Upper lobe of left lung (tissue), 6 donors: ENCODE measurements at regions not wholly inside any gene's neighbourhood (a gene's known extent, or its start where the extent isn't known, plus 50 kb on each side); places are given as distances from the start of the nearest gene placed in this dataset.
A peak's percentile ranks its signal among the peaks of the same experiment; 100 is the strongest.

Experiments
- ATAC-seq, 2 donors: fragments of 200-7000 bp; cut with Tn5 transposase; one replicate each; pipeline ENCODE4 v1.9.1; 2022; ENCODE audit warnings: mild to moderate bottlenecking in 2 of 2, moderate library complexity in 2 of 2; ENCODE audit not compliant: low FRiP score in 2 of 2
- DNase-seq, 2 donors: peaks; one replicate each; pipeline ENCODE4 v3.0.0-alpha.2; 2019 to 2020
- H3K27ac ChIP-seq, 4 donors: fragments of 200-600 bp; sonication (generic); one replicate each; pipeline ENCODE4 v1.5.1; 2016 to 2019
- H3K27me3 ChIP-seq, 4 donors: fragments of 200-600 bp; sonication (generic); one replicate each; pipeline ENCODE4 v1.5.1; 2017 to 2019
- H3K36me3 ChIP-seq, 4 donors: fragments of 200-600 bp; sonication (generic); one replicate each; pipeline ENCODE4 v1.5.1; 2016 to 2019
- H3K4me1 ChIP-seq, 4 donors: fragments of 200-600 bp; sonication (generic); one replicate each; pipeline ENCODE4 v1.5.1; 2018 to 2019
- H3K4me3 ChIP-seq, 4 donors: fragments of 200-600 bp; sonication (generic); one replicate each; pipeline ENCODE4 v1.5.1; 2017 to 2019; ENCODE audit warnings: mild to moderate bottlenecking in 2 of 4, moderate library complexity in 1 of 4
- H3K9me3 ChIP-seq, 4 donors: fragments of 200-600 bp; sonication (generic); one replicate each; pipeline ENCODE4 v1.5.1; 2018 to 2019
- EP300 ChIP-seq, 4 donors: sonication (generic); formaldehyde crosslinking; IDR thresholded peaks; one replicate each; pipeline ENCODE4 v1.5.1; 2017; ENCODE audit warnings: antibody characterized with exemption in 4 of 4, control low read depth in 2 of 4
- POLR2A ChIP-seq, 4 donors: fragments of 450-650 bp; IDR thresholded peaks; one replicate each; pipeline ENCODE4 v1.5.1; 2016 to 2017; ENCODE audit warnings: antibody characterized with exemption in 4 of 4, mild to moderate bottlenecking in 2 of 4
- POLR2AphosphoS5 ChIP-seq, 2 donors: sonication (generic); formaldehyde crosslinking; IDR thresholded peaks; one replicate each; pipeline ENCODE4 v1.5.1; 2017; ENCODE audit warnings: antibody characterized with exemption in 2 of 2
- WGBS, 2 donors: methylation state at CpG; one replicate each; pipeline ENCODE4 v1.1.5; 2017 to 2018; 5-methylcytosine and 5-hydroxymethylcytosine counted together
- TF ChIP-seq, protein P1 (sequence below), 6 experiments: fragments of 450-650 bp in 4 of 6; fragments of 200-600 bp in 2 of 6; sonication (generic) in 2 of 6; IDR thresholded peaks; one replicate each; pipeline ENCODE4 v1.5.1; 2016 to 2019; ENCODE audit warnings: antibody characterized with exemption in 6 of 6
- donor health status: DM: no; HTN: no; CAD: no; lungs with moderate emphysema.
- donor health status: DM: no; HTN: yes; CAD: no; lungs with severe emphysema.

DNA sequence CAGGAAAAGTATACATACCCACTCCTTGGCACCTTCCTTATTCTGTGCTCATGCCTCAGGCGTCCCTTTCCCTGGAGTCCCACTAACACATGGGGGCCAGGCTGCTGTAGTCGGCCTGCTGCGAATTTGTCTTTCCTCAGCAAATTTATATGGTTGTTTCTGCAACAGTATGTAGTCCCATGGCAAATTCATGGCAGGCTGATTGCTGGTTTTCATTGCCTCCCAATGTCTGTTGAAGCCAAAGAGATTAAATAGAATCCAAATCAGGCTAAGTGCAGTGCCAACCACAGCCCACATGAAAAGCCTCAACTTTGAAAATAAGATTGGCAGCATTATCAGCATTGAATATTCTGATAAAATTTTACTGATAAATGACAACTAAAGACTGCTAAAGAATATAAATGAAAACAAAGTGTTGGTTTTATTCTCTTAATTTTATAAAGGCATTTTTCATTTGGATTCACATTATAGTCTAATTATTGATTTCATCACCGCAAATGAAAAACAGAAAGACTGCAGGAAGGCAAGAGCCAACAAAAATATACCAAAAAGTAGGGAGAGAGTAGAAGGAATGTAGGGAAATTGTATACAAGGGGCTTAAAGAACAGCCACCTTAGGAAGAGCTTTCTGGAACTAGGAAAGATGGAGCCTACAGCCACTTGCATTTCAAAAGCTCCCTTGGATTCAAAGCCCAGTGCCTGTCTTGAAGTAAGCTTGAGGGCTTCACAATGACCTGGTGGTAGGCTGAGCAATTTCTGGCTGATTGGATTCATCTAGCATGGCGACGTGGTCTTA is 283.7 kb upstream of the MMADHC start:
- 89 to 92% methylated on average over 6 of the region's 6 CpGs for WGBS, 2 donors

DNA sequence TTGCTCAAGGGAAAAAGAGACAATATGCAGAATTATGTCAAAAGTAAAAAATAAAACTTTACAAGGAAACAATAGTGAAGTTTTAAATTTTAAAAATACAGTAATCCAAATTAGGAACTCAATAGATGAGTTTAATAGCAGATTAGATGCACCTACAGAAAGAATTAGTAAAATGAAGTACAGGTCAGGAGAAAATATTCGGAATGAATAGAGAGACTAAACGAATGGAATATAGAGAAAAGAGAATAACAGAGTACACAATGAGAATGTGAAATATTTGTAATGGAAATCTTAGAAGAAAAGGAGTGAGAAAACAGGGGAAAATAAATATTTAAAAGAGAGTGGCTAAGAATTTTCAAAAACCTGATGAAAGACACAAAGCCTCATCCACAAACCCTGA is 275.7 kb upstream of the MMADHC start:
- DNase-seq (no peak), ATAC-seq (no peak)
- no peaks in the 10 kb centered on the region for H3K9me3 ChIP-seq
- H3K4me1 ChIP-seq: peaks cover 0 to 2% (median 0%) of the 10 kb centered on the region in 4 donors
- TF ChIP-seq POLR2A (IDR thresholded peaks at IDR 0.05) (no peak), POLR2AphosphoS5 (IDR thresholded peaks at IDR 0.05) (no peak), EP300 (IDR thresholded peaks at IDR 0.05) (no peak)
- TF ChIP-seq, protein P1, sequence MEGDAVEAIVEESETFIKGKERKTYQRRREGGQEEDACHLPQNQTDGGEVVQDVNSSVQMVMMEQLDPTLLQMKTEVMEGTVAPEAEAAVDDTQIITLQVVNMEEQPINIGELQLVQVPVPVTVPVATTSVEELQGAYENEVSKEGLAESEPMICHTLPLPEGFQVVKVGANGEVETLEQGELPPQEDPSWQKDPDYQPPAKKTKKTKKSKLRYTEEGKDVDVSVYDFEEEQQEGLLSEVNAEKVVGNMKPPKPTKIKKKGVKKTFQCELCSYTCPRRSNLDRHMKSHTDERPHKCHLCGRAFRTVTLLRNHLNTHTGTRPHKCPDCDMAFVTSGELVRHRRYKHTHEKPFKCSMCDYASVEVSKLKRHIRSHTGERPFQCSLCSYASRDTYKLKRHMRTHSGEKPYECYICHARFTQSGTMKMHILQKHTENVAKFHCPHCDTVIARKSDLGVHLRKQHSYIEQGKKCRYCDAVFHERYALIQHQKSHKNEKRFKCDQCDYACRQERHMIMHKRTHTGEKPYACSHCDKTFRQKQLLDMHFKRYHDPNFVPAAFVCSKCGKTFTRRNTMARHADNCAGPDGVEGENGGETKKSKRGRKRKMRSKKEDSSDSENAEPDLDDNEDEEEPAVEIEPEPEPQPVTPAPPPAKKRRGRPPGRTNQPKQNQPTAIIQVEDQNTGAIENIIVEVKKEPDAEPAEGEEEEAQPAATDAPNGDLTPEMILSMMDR (IDR thresholded peaks at IDR 0.05): no peak
- 75 to 91% methylated on average over 2 of the region's 2 CpGs for WGBS, 2 donors
- no peak overlapping the region for H3K27ac ChIP-seq
- no peaks in the 10 kb centered on the region for H3K27me3 ChIP-seq
- no peaks in the 10 kb centered on the region for H3K36me3 ChIP-seq
- H3K4me3 ChIP-seq: no peak overlapping the region

More for the DNA sequence above, 283.7 kb upstream of the MMADHC start:
- Histone ChIP-seq H3K4me3 (no peak overlapping the region), H3K9me3 (peaks cover 0 to 4% (median 0%) of the 10 kb centered on the region in 4 donors), H3K4me1 (no peaks in the 10 kb centered on the region), H3K36me3 (no peaks in the 10 kb centered on the region), H3K27me3 (no peaks in the 10 kb centered on the region), H3K27ac (no peak overlapping the region)
- DNase-seq (no peak), ATAC-seq (no peak)
- no peak for TF ChIP-seq POLR2A (IDR thresholded peaks at IDR 0.05)
- no peak for TF ChIP-seq EP300 (IDR thresholded peaks at IDR 0.05)
- TF ChIP-seq, protein P1 (IDR thresholded peaks at IDR 0.05): no peak
- TF ChIP-seq POLR2AphosphoS5 (IDR thresholded peaks at IDR 0.05): no peak

DNA sequence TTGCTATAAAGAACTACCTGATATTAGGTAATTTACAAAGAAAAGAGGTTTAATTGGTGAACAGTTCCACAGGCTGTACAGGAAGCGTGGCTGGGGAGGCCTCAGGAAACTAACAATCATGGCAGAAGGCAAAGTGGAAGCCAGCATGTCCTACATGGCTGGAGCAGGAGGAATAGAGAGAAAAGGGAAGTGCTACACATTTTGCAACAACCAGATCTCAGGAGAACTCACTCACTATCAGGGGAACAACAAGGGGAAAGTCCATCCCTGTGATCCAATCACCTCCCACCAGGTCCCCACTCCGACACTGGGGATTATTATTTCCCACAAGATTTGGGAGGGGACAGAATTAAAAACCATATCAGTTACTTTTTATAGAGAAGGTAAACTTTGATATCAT is 273.5 kb upstream of the MMADHC start:
- TF ChIP-seq POLR2AphosphoS5 (IDR thresholded peaks at IDR 0.05): no peak
- no peak for TF ChIP-seq EP300 (IDR thresholded peaks at IDR 0.05)
- TF ChIP-seq POLR2A (IDR thresholded peaks at IDR 0.05): no peak
- TF ChIP-seq, protein P1 (IDR thresholded peaks at IDR 0.05): no peak

DNA sequence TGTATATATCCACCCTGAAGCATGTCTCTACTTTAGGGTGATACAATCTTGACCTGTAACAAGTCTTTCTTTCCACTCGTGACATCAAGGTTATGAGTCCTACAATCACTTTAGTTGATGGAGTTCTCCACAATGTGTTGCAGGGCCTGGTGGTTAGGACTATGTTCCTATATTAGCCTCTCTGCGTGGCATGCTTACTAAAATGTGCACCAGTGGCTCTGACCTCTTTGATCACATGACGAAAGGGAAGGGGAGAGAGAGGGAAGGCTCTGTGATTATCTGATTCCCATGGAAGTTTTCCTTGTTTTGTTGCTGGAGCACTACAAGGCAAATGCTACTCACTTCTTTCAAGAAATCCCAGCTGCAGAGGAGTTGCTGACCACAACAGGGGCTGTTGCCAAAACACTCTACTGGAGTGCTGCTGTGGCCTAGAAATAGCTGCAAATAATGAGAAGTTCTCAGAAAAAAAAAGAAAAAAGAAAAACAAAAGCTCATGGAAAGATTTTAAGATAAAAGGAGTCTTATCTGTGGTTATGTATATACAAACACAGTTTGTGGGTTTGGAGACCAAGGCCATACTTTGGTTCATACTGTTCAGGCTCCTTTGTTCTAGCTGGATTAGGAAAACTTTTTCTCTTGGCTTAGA is 272.8 kb upstream of the MMADHC start:
- Histone ChIP-seq H3K9me3 (no peaks in the 10 kb centered on the region), H3K27ac (no peak overlapping the region), H3K4me3 (no peak overlapping the region), H3K4me1 (peaks cover 0 to 5% (median 0%) of the 10 kb centered on the region in 4 donors), H3K36me3 (no peaks in the 10 kb centered on the region), H3K27me3 (no peaks in the 10 kb centered on the region)
- TF ChIP-seq POLR2AphosphoS5 (IDR thresholded peaks at IDR 0.05) (no peak), POLR2A (IDR thresholded peaks at IDR 0.05) (no peak), EP300 (IDR thresholded peaks at IDR 0.05) (no peak)
- TF ChIP-seq, protein P1 (IDR thresholded peaks at IDR 0.05): no peak
- WGBS, 2 donors: 75 to 76% methylated on average over 3 of the region's 3 CpGs
- ATAC-seq (peak in 1 of 2 donors; percentile 83), DNase-seq (no peak)

More for the DNA sequence above, 273.5 kb upstream of the MMADHC start:
- H3K4me1 ChIP-seq: peaks cover 0 to 5% (median 0%) of the 10 kb centered on the region in 4 donors
- H3K4me3 ChIP-seq: no peak overlapping the region
- H3K27me3 ChIP-seq: no peaks in the 10 kb centered on the region
- ATAC-seq: peak in 1 of 2 donors; percentile 16
- no peaks in the 10 kb centered on the region for H3K36me3 ChIP-seq
- H3K27ac ChIP-seq: no peak overlapping the region
- H3K9me3 ChIP-seq: no peaks in the 10 kb centered on the region
- 79 to 91% methylated on average over 2 of the region's 2 CpGs for WGBS, 2 donors
- DNase-seq: no peak
